ENCODE measurements at regions not wholly inside any gene's neighbourhood (a gene's known extent, or its start where the extent isn't known, plus 50 kb on each side); places are given as distances from the start of the nearest gene placed in this dataset. TPM values are rescaled to one million over a fixed set of nuclear protein-coding genes. Genes with fewer than 3 reads are reported as not detected.
A peak's percentile ranks its signal among the peaks of the same experiment; 100 is the strongest.

GRCh38 chr3:157572559-157573270 lies 69.5 kb upstream of the VEPH1 start:
- Histone ChIP-seq H3F3A (ENCODE audit: low read depth) (no peaks in the 10 kb centered on the region), H4K20me1 (ENCODE audit: low read depth) (no peaks in the 10 kb centered on the region), H3K27me3 (no peaks in the 10 kb centered on the region), H3K9me3 (ENCODE audit: low read depth) (no peaks in the 10 kb centered on the region), H3K4me2 (no peak overlapping the region), H3K4me1 (no peaks in the 10 kb centered on the region), H3K36me3 (no peaks in the 10 kb centered on the region), H3K79me2 (ENCODE audit: low read depth) (no peaks in the 10 kb centered on the region), H3K9ac (no peak overlapping the region), H3K4me3 (no peak overlapping the region), H3K27ac (no peak overlapping the region), H2AFZ (replicated peaks) (no peak overlapping the region)
- peak overlapping the region; percentile 39 for H3K27ac Mint-ChIP-seq
- TF ChIP-seq EZH2 (IDR thresholded peaks at IDR 0.05) (no peak), CTCF (IDR thresholded peaks at IDR 0.05) (peak; percentile 96)
- no peaks in the 10 kb centered on the region for H3K4me1 Mint-ChIP-seq
- H3K9me3 Mint-ChIP-seq, result no peaks in the 10 kb centered on the region
- H3K36me3 Mint-ChIP-seq, result no peaks in the 10 kb centered on the region
- H3K4me3 Mint-ChIP-seq, result no peak overlapping the region
- peak; percentile 74 for DNase-seq (ENCODE audit: low spot score)
- no peaks in the 10 kb centered on the region for H3K27me3 Mint-ChIP-seq (ENCODE audit: insufficient read depth, low read depth)

- DNase-seq (ENCODE audit: low spot score), result no peak
- Histone ChIP-seq H3K4me1 (no peaks in the 10 kb centered on the region), H4K20me1 (ENCODE audit: low read depth) (no peaks in the 10 kb centered on the region), H3K4me2 (no peak overlapping the region), H2AFZ (replicated peaks) (no peak overlapping the region), H3K27ac (no peak overlapping the region), H3K9ac (no peak overlapping the region), H3K36me3 (no peaks in the 10 kb centered on the region), H3K27me3 (no peaks in the 10 kb centered on the region), H3K79me2 (ENCODE audit: low read depth) (no peaks in the 10 kb centered on the region), H3K4me3 (no peak overlapping the region), H3K9me3 (ENCODE audit: low read depth) (no peaks in the 10 kb centered on the region), H3F3A (ENCODE audit: low read depth) (no peaks in the 10 kb centered on the region)
- Mint-ChIP-seq H3K27ac (no peak overlapping the region), H3K9me3 (peaks cover 6% of the 10 kb centered on the region), H3K36me3 (no peaks in the 10 kb centered on the region), H3K27me3 (ENCODE audit: insufficient read depth, low read depth) (no peaks in the 10 kb centered on the region), H3K4me1 (no peaks in the 10 kb centered on the region), H3K4me3 (no peak overlapping the region)
- TF ChIP-seq CTCF (IDR thresholded peaks at IDR 0.05), result no peak
- TF ChIP-seq EZH2phosphoT487 (IDR thresholded peaks at IDR 0.05), result no peak
- TF ChIP-seq EZH2 (IDR thresholded peaks at IDR 0.05), result no peak
Measured at GRCh38 chr3:157566596-157566995, 63.4 kb upstream of the VEPH1 start.

- Histone ChIP-seq H3K27me3 (no peaks in the 10 kb centered on the region), H3K4me1 (no peaks in the 10 kb centered on the region), H4K20me1 (ENCODE audit: low read depth) (no peaks in the 10 kb centered on the region), H3K36me3 (peaks cover 5% of the 10 kb centered on the region), H3K4me2 (no peak overlapping the region), H3K27ac (no peak overlapping the region), H3K9me3 (ENCODE audit: low read depth) (no peaks in the 10 kb centered on the region), H2AFZ (replicated peaks) (no peak overlapping the region), H3K9ac (no peak overlapping the region), H3K79me2 (ENCODE audit: low read depth) (no peaks in the 10 kb centered on the region), H3F3A (ENCODE audit: low read depth) (no peaks in the 10 kb centered on the region), H3K4me3 (no peak overlapping the region)
- no peaks in the 10 kb centered on the region for H3K4me1 Mint-ChIP-seq
- DNase-seq (ENCODE audit: low spot score), result no peak
- H3K27me3 Mint-ChIP-seq (ENCODE audit: insufficient read depth, low read depth), result no peaks in the 10 kb centered on the region
- H3K9me3 Mint-ChIP-seq, result peaks cover 9% of the 10 kb centered on the region
- TF ChIP-seq CTCF (IDR thresholded peaks at IDR 0.05) (no peak), EZH2phosphoT487 (IDR thresholded peaks at IDR 0.05) (no peak), EZH2 (IDR thresholded peaks at IDR 0.05) (no peak)
- H3K4me3 Mint-ChIP-seq, result no peak overlapping the region
- H3K27ac Mint-ChIP-seq, result no peak overlapping the region
- no peaks in the 10 kb centered on the region for H3K36me3 Mint-ChIP-seq
Measured at GRCh38 chr3:157559401-157559800, 56.2 kb upstream of the VEPH1 start.

Small RNA genes lying in the stretch of these regions (small RNA-seq; reads per million reads assigned to genes)
- gene RN7SKP46, result not detected

All from neural progenitor cell (in vitro differentiated cells).